NB4 (cell line): ENCODE measurements at regions not wholly inside any gene's neighbourhood (a gene's known extent, or its start where the extent isn't known, plus 50 kb on each side); places are given as distances from the start of the nearest gene placed in this dataset.

Source experiments
- MYC ChIP-seq: IDR thresholded peaks from 2 replicates; pipeline ENCODE4 v1.6.1; 2011; ENCODE audit warnings: low read depth, low read length
- POLR2A ChIP-seq: IDR thresholded peaks from 2 replicates; pipeline ENCODE4 v1.6.1; 2011; ENCODE audit warnings: mild to moderate bottlenecking; ENCODE audit not compliant: insufficient read length; ENCODE audit errors: extremely low read depth
- TF ChIP-seq, protein P1 (sequence below): IDR thresholded peaks from one replicate; pipeline ENCODE4 v1.5.1; 2012; ENCODE audit warnings: low read depth, low read length

DNA sequence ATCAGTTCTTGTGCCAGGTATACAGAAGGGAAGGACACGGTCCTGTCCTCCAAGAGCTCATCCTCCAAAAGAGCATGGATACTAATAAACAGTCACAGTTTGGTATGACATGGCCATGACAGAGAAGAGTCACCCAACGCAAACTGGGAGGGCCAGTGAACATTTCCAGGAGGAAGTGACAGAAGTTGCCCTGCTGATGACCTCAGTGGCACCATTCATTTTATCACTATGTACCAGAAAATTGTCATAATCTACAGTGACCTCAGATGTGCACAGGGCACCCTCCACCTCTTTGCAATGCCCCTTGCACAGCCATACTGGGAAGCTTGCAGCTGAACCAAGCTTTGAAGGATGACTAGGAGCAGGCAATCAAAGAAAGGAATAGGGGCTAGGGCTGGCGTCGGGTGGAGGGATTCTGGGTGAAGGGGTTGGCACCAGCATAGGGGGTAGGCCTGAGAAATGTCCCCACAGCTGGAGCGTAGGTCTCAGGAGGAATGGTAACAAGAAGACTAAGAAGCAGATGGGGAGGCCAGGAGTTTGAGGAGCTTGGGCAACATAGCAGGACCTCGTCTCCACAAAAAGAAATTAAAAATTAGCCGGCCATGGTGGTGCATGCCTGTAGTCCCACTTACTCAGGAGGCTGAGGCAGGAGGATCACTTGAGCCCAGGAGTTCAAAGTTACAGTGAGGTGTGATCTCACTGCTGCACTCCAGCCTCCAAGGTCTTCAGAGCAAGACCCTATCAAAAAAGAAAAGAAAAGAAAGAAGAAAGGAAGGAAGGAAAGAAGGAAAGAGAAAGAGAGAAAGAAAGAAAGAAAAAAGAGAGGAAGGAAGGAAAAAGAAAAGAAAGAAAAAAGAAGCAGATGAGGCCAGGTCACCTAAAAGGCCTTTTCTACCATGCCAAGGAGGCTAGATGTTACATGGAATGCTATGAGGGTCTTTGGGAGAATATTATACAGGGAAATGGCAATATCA lies 65.3 kb upstream of the SNX9 start:
- TF ChIP-seq MYC (no peak), POLR2A (no peak)
- TF ChIP-seq, protein P1, sequence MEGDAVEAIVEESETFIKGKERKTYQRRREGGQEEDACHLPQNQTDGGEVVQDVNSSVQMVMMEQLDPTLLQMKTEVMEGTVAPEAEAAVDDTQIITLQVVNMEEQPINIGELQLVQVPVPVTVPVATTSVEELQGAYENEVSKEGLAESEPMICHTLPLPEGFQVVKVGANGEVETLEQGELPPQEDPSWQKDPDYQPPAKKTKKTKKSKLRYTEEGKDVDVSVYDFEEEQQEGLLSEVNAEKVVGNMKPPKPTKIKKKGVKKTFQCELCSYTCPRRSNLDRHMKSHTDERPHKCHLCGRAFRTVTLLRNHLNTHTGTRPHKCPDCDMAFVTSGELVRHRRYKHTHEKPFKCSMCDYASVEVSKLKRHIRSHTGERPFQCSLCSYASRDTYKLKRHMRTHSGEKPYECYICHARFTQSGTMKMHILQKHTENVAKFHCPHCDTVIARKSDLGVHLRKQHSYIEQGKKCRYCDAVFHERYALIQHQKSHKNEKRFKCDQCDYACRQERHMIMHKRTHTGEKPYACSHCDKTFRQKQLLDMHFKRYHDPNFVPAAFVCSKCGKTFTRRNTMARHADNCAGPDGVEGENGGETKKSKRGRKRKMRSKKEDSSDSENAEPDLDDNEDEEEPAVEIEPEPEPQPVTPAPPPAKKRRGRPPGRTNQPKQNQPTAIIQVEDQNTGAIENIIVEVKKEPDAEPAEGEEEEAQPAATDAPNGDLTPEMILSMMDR, result no peak
